MM.1S (cell line): ENCODE measurements at regions not wholly inside any gene's neighbourhood (a gene's known extent, or its start where the extent isn't known, plus 50 kb on each side); places are given as distances from the start of the nearest gene placed in this dataset.

Source experiments
- EZH2 ChIP-seq: fragments of 300-600 bp; sonication (generic); optimal IDR thresholded peaks from 2 replicates; pipeline ENCODE3; 2017; ENCODE audit warnings: low read depth, mild to moderate bottlenecking, antibody characterized with exemption, low read length, mixed read lengths
- TF ChIP-seq, protein P1 (sequence below): fragments of 300-600 bp; sonication (generic); IDR thresholded peaks from 2 replicates; pipeline ENCODE4 v1.5.1; 2016; ENCODE audit warnings: antibody characterized with exemption, low read length, mixed read lengths

GRCh38 chrX:130561930-130562329 lies 160.1 kb downstream of the RBMX2 start:
- TF ChIP-seq, protein P1, sequence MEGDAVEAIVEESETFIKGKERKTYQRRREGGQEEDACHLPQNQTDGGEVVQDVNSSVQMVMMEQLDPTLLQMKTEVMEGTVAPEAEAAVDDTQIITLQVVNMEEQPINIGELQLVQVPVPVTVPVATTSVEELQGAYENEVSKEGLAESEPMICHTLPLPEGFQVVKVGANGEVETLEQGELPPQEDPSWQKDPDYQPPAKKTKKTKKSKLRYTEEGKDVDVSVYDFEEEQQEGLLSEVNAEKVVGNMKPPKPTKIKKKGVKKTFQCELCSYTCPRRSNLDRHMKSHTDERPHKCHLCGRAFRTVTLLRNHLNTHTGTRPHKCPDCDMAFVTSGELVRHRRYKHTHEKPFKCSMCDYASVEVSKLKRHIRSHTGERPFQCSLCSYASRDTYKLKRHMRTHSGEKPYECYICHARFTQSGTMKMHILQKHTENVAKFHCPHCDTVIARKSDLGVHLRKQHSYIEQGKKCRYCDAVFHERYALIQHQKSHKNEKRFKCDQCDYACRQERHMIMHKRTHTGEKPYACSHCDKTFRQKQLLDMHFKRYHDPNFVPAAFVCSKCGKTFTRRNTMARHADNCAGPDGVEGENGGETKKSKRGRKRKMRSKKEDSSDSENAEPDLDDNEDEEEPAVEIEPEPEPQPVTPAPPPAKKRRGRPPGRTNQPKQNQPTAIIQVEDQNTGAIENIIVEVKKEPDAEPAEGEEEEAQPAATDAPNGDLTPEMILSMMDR, result no peak
- no peak for TF ChIP-seq EZH2
